HG03108 (cell line): ENCODE measurements at regions not wholly inside any gene's neighbourhood (a gene's known extent, or its start where the extent isn't known, plus 50 kb on each side); places are given as distances from the start of the nearest gene placed in this dataset.
A peak's percentile ranks its signal among the peaks of the same experiment; 100 is the strongest.

ENCODE experiments used
- ATAC-seq: cut with Tn5 transposase; IDR thresholded peaks from one replicate; pipeline ENCODE4 v1.9.1; 2021; ENCODE audit warnings: moderate library complexity; ENCODE audit not compliant: unreplicated experiment

GRCh38 chr2:177147093-177147694 is 65.4 kb upstream of the HNRNPA3 start:
- peak; percentile 44 for ATAC-seq

DNA sequence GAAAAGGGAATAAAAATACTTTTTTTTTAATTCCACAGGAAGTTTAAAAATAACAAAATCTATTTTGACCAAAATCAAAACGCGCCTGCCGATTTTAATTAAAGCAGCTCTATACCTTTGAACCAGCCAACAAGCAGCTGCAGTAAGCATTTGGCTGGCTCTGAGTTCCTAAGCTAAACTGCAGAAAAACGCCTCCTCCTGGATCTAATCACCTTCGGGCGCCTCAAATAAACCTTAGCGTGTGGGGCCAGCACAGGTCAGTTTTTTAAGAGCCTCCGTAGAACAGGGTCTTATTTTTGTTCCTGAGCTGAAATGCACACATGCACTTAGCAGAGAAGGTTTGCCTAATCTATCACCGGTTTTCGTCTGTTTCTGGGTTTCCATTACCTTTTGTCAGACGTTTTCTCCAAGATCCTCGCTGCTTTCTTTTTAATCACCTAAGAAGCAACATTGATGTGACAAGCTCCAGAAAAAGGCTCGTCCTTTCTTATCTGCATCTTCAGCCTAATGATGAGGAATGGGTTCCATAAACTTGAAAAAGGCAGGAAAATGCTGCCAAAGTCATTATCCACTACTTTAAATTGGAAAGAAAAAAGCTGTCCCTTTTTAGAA is 64.7 kb upstream of the HNRNPA3 start:
- ATAC-seq, result no peak

- peak; percentile 76 for ATAC-seq
These were observed 64.0 kb upstream of the HNRNPA3 start for GRCh38 chr2:177148477-177149154.

DNA sequence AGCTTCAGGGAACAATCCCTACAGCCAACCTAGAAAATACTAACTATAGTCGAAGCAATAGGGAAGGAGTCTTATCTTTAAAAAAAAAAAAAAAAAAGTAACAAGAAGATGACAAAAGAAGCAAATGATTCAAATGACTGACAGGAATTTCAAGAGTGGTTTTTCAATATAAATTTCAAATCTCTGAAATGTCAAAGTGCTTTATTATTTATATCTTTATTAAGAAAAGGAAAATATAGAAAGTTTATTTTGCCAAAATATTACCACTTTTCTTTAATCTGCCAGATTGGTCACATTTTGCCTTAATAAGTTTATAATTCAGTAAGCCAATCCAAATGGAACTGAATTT is 63.5 kb upstream of the HNRNPA3 start:
- no peak for ATAC-seq

GRCh38 chr2:177153805-177154204 is 58.8 kb upstream of the HNRNPA3 start:
- ATAC-seq, result no peak

GRCh38 chr2:177154809-177155208 is 57.8 kb upstream of the HNRNPA3 start:
- ATAC-seq, result no peak

- no peak for ATAC-seq
These were observed 57.0 kb upstream of the HNRNPA3 start for GRCh38 chr2:177155631-177156030.

DNA sequence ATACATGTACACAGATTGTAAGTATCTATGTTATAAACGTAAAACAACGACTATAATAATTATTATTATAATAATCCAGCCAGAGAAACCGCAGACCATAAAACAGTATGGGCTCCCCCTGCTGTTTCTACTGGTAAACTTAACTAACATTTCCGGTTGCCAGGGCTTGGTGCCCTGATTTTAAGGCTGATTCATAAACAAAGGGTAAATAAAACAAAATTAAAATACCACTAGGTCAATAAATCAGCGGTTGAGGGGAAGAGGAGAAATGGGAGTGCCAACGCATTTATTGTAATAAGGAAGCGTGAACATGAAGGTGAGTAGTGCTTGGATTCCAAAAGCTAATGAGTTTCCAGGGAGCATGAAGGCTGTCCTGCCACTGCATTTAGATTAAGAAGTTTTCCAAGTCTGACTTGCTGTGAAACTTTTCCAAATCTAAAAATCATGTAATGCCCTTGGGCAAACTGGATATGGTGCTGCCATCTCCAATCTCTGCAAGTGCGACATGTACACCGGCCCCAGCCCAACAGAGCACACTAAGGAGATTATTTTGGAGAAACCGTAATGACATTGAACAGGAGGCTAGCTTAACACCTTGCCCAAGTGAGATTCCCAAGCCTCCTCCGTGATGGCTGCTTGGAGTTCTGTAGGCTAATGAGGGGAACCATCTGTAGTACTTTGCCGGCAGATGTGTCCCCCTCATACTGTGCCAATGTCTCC is 50.7 kb upstream of the HNRNPA3 start:
- ATAC-seq, result no peak
